Smooth muscle cell (in vitro differentiated cells): ENCODE measurements at regions not wholly inside any gene's neighbourhood (a gene's known extent, or its start where the extent isn't known, plus 50 kb on each side); places are given as distances from the start of the nearest gene placed in this dataset.

Experiments
- DNase-seq: peaks from one replicate; lab custom pipeline; 2025; ENCODE audit not compliant: unreplicated experiment; lab: John Stamatoyannopoulos, UW
- H2AFZ ChIP-seq: fragments of 200-600 bp; sonication (generic); 2 replicates; pipeline ENCODE4 v1.6.0; 2016; ENCODE audit warnings: antibody characterized with exemption, low read depth, mild to moderate bottlenecking
- H3F3A ChIP-seq: fragments of 200-600 bp; sonication (generic); 2 replicates; pipeline ENCODE4 v1.6.0; 2017; ENCODE audit warnings: antibody characterized with exemption, low read depth
- H3K27ac ChIP-seq: fragments of 200-600 bp; sonication (generic); 2 replicates; pipeline ENCODE4 v1.5.1; 2016; ENCODE audit warnings: low read depth, mild to moderate bottlenecking
- H3K27me3 ChIP-seq: fragments of 200-600 bp; sonication (generic); 2 replicates; pipeline ENCODE4 v1.6.1; 2016; ENCODE audit warnings: low read depth, mild to moderate bottlenecking
- H3K36me3 ChIP-seq: fragments of 200-600 bp; sonication (generic); 2 replicates; pipeline ENCODE4 v1.5.1; 2016; ENCODE audit warnings: low read depth
- H3K4me1 ChIP-seq: fragments of 200-600 bp; sonication (generic); 2 replicates; pipeline ENCODE4 v1.5.1; 2016; ENCODE audit warnings: low read depth
- H3K4me2 ChIP-seq: fragments of 200-600 bp; sonication (generic); 2 replicates; pipeline ENCODE4 v1.6.0; 2016; ENCODE audit warnings: mild to moderate bottlenecking
- H3K4me3 ChIP-seq: fragments of 200-600 bp; sonication (generic); 2 replicates; pipeline ENCODE4 v1.5.1; 2016; ENCODE audit warnings: mild to moderate bottlenecking
- H3K79me2 ChIP-seq: fragments of 200-600 bp; sonication (generic); 2 replicates; pipeline ENCODE4 v1.6.0; 2016; ENCODE audit warnings: low read depth, mild to moderate bottlenecking
- H3K9ac ChIP-seq: fragments of 200-600 bp; sonication (generic); 2 replicates; pipeline ENCODE4 v1.6.0; 2016; ENCODE audit warnings: low read depth
- H3K9me3 ChIP-seq: fragments of 200-600 bp; sonication (generic); replicated peaks from 2 replicates; pipeline ENCODE4 v1.5.1; 2016; ENCODE audit warnings: low read depth
- H4K20me1 ChIP-seq: fragments of 200-600 bp; sonication (generic); 2 replicates; pipeline ENCODE4 v1.6.0; 2016; ENCODE audit warnings: low read depth
- CTCF ChIP-seq: fragments of 200-600 bp; sonication (generic); IDR thresholded peaks from 2 replicates; pipeline ENCODE4 v1.5.1; 2017; ENCODE audit warnings: borderline replicate concordance, mild to moderate bottlenecking, antibody characterized with exemption; ENCODE audit not compliant: insufficient read depth, poor library complexity, severe bottlenecking
- WGBS: methylation state at CpG from one replicate; pipeline ENCODE4 v1.1.7; 2016; ENCODE audit warnings: low lambda C conversion rate; 5-methylcytosine and 5-hydroxymethylcytosine counted together

GRCh38 chr7:41275255-41275654, 427.6 kb downstream of the INHBA start:
- no peaks in the 10 kb centered on the region for H3K36me3 ChIP-seq
- H3K4me2 ChIP-seq, result no peak overlapping the region
- H3K79me2 ChIP-seq, result no peaks in the 10 kb centered on the region
- TF ChIP-seq CTCF, result no peak
- no peaks in the 10 kb centered on the region for H3K4me1 ChIP-seq
- H3K9me3 ChIP-seq, result no peaks in the 10 kb centered on the region
- H3K27ac ChIP-seq, result no peak overlapping the region
- H3K4me3 ChIP-seq, result no peak overlapping the region
- no peaks in the 10 kb centered on the region for H3K27me3 ChIP-seq
- 98% methylated on average over 9 of the region's 9 CpGs for WGBS
- no peak overlapping the region for H3K9ac ChIP-seq
- no peak for DNase-seq
- H4K20me1 ChIP-seq, result no peaks in the 10 kb centered on the region
- H3F3A ChIP-seq, result no peaks in the 10 kb centered on the region
- H2AFZ ChIP-seq, result no peak overlapping the region

- no peak overlapping the region for H2AFZ ChIP-seq
- TF ChIP-seq CTCF, result no peak
- H3K27ac ChIP-seq, result no peak overlapping the region
- H3K4me2 ChIP-seq, result no peak overlapping the region
- no peak for DNase-seq
- H3K4me1 ChIP-seq, result no peaks in the 10 kb centered on the region
- H3K9ac ChIP-seq, result no peak overlapping the region
- no peaks in the 10 kb centered on the region for H3K27me3 ChIP-seq
- no peaks in the 10 kb centered on the region for H3F3A ChIP-seq
- no peaks in the 10 kb centered on the region for H3K79me2 ChIP-seq
- no peaks in the 10 kb centered on the region for H3K9me3 ChIP-seq
- H3K4me3 ChIP-seq, result no peak overlapping the region
- 76% methylated on average over 5 of the region's 5 CpGs for WGBS
- no peaks in the 10 kb centered on the region for H3K36me3 ChIP-seq
- H4K20me1 ChIP-seq, result no peaks in the 10 kb centered on the region
These were observed 428.7 kb downstream of the INHBA start for GRCh38 chr7:41274179-41274578.

- H3K4me2 ChIP-seq, result no peak overlapping the region
- H3K4me3 ChIP-seq, result no peak overlapping the region
- no peak for DNase-seq
- H3K79me2 ChIP-seq, result no peaks in the 10 kb centered on the region
- H3K27ac ChIP-seq, result no peak overlapping the region
- TF ChIP-seq CTCF, result no peak
- H3K27me3 ChIP-seq, result no peaks in the 10 kb centered on the region
- H3F3A ChIP-seq, result no peaks in the 10 kb centered on the region
- 94% methylated on average over 5 of the region's 5 CpGs for WGBS
- H3K9ac ChIP-seq, result no peak overlapping the region
- H2AFZ ChIP-seq, result no peak overlapping the region
- no peaks in the 10 kb centered on the region for H3K36me3 ChIP-seq
- H3K4me1 ChIP-seq, result no peaks in the 10 kb centered on the region
- no peaks in the 10 kb centered on the region for H3K9me3 ChIP-seq
- H4K20me1 ChIP-seq, result no peaks in the 10 kb centered on the region
These were observed 430.2 kb downstream of the INHBA start for GRCh38 chr7:41272664-41273063.

GRCh38 chr7:41268878-41269277, 434.0 kb downstream of the INHBA start:
- no peak overlapping the region for H3K4me2 ChIP-seq
- no peaks in the 10 kb centered on the region for H3F3A ChIP-seq
- H4K20me1 ChIP-seq, result no peaks in the 10 kb centered on the region
- no peak overlapping the region for H3K4me3 ChIP-seq
- no peaks in the 10 kb centered on the region for H3K27me3 ChIP-seq
- no peaks in the 10 kb centered on the region for H3K79me2 ChIP-seq
- no peak overlapping the region for H3K9ac ChIP-seq
- H3K36me3 ChIP-seq, result no peaks in the 10 kb centered on the region
- H3K9me3 ChIP-seq, result no peaks in the 10 kb centered on the region
- 89% methylated on average over 2 of the region's 2 CpGs for WGBS
- no peaks in the 10 kb centered on the region for H3K4me1 ChIP-seq
- TF ChIP-seq CTCF, result no peak
- H3K27ac ChIP-seq, result no peak overlapping the region
- no peak for DNase-seq
- no peak overlapping the region for H2AFZ ChIP-seq
